GM21825 (cell line): ENCODE measurements at regions not wholly inside any gene's neighbourhood (a gene's known extent, or its start where the extent isn't known, plus 50 kb on each side); places are given as distances from the start of the nearest gene placed in this dataset.
"Not testable (repeated sequence)": the region's sequence is repeated elsewhere in the genome, so short reads cannot be mapped to it uniquely, and the experiment has no call there.

Experiments used
- ATAC-seq: cut with Tn5 transposase; IDR thresholded peaks from one replicate; pipeline ENCODE4 v1.9.1; 2021; ENCODE audit warnings: mild to moderate bottlenecking, moderate library complexity; ENCODE audit not compliant: unreplicated experiment

DNA sequence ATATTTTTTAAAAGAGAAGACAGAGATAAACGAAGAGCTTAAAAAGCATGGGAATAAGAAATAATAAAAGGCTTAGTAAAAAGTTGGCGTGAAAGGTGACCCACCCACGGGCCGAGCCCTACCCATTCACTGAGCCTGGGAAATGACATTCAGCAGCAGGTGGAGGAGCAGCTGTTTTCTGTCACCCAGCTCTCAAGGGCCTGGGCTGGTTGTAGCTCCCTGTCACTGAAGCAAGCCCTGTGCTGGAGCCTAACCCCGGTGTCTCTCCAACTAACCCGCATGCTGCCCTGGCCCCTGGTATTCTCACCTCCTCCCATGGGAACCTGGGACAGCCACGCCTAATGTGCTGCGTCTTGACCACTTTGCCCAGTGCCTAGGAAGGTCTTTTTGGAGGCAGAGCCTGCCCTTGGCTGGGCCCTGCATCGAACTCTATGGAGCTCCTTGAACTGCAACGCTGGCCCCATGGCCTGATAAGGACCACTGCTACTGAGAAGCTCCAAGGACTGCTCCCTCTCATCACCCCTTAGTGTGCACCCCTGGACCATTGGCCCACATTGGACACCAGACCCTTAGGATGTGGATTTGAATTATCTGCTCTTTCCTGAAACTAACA, 68.8 kb upstream of the IYD start:
- no peak for ATAC-seq

- ATAC-seq, result peak; percentile 84
Observed at GRCh38 chr6:150301846-150302519, 66.8 kb upstream of the IYD start.

DNA sequence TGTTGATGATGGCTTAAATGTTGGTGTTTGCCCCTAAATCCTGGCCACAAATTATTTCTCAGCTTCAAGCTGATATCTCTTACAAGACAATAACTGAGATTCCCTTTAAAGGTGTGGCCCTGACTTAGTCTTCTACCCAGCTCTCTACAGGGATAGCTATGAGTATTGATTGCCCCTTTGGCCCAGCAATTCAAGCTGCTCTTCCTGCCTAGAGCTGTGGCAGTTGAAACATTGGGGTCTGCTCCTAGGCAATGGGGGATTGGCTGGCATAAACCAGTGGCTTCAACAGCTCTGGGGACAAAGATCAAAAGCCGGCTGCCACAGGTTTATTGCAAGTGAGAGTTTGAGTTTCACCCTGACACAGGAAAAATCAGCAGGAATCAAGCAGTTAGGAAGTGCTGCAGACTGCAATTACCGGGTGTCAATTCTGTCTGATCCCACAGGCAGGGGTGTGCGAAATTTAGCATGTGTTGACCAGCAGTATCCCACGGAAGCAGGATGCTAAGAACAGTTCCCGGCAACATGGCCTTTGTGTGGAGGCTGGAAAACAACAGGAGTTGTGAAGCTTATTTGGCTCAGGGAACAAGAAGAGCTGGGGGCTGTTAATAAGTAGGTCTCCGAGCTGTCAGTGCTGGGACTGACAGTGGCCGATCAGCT, 66.2 kb upstream of the IYD start:
- ATAC-seq, result no peak

- ATAC-seq, result no peak
Observed at GRCh38 chr6:150303256-150303655, 65.6 kb upstream of the IYD start.

- no peak for ATAC-seq
Observed at GRCh38 chr6:150304429-150304828, 64.4 kb upstream of the IYD start.

- ATAC-seq, result no peak
Observed at GRCh38 chr6:150306290-150306689, 62.5 kb upstream of the IYD start.

DNA sequence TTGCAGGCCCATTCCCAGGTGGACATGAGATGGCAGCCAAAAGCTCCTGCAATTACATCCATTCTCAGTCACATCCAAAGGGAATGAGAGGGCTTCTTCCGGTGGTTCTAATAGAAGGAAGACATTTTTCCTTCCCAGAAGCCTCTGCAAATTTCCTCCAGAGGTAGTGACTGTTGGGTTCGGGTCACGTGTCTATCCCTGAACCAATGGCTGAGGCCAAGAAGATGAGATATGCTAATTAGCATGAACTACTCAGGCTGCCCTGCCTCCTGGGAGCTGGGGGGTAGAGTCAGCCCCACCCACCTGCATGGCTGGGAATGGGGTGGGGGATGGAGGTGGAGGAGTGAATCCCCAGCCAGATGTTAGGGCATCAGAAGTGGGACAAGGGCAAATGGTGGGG, 61.3 kb upstream of the IYD start:
- ATAC-seq, result no peak

- ATAC-seq, result no peak
Observed at GRCh38 chr6:150308812-150309645, 59.8 kb upstream of the IYD start.

DNA sequence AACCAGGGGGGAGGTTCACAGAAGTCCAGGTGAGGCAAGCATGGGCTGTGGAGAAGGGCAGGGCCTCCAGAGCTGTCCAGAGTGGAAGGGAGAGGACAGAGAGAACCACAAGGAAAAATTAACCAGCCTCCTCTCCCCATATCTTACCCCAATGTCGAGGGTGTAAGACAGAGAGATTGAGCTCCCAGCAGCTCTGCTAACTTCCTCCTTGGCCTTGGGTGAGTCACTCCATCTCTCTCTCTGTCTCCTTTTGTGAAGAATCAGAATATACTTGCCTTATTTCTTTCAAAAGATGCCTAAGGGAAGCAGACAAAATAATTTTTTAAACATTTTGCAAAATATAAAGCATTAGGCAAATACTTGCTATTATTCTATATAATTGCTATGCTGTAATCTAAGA, 58.3 kb upstream of the IYD start:
- no peak for ATAC-seq

DNA sequence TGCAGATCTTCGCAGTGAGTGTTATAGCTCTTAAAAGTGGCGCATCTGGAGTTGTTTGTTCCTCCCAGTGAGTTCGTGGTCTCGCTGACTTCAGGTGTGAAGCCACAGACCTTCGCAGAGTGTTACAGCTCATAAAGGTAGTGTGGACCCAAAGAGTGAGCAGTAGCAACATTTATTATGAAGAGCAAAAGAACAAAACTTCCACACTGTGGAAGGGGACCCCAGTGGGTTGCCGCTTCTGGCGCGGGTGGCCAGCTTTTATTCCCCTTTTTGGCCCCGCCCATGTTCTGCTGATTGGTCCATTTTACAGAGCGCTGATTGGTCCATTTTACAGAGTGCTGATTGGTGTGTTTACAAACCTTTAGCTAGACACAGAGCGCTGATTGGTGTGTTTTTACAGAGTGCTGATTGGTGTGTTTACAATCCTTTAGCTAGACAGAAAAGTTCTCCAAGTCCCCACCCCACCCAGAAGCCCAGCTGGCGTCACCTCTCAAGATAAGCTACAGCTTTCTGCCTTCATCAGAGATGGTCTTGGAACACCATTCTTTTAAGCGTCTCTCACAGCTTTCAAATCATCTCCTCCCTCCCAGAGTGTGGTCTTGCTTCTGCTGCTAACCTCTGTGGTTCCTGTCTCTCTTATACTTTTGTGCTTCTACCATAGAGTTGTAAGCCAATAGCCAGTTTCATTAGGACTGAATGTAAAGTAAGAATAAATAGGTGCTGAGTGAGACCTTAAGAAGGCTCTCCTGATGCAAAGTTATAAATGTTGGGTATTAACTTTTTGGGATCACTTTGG, 57.5 kb upstream of the IYD start:
- not testable (repeated sequence) for ATAC-seq

DNA sequence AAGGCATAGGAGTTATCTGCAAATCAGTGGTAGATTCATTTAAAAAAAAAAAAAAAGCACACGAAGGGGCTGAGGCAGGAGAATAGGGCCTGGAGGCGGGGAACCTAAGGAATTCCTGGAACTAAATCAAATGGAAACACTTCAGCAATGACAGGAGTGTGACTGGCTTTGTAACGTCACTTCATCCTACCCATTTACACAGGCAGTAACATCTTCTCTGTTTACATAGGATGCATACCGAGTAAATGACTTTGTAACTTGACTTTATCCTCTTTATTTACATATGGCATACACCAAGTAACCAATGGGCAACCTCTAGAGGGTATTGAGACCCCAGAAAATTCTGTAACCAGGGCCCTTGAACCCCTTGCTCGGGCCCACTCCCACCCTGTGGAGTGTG, 56.4 kb upstream of the IYD start:
- no peak for ATAC-seq

DNA sequence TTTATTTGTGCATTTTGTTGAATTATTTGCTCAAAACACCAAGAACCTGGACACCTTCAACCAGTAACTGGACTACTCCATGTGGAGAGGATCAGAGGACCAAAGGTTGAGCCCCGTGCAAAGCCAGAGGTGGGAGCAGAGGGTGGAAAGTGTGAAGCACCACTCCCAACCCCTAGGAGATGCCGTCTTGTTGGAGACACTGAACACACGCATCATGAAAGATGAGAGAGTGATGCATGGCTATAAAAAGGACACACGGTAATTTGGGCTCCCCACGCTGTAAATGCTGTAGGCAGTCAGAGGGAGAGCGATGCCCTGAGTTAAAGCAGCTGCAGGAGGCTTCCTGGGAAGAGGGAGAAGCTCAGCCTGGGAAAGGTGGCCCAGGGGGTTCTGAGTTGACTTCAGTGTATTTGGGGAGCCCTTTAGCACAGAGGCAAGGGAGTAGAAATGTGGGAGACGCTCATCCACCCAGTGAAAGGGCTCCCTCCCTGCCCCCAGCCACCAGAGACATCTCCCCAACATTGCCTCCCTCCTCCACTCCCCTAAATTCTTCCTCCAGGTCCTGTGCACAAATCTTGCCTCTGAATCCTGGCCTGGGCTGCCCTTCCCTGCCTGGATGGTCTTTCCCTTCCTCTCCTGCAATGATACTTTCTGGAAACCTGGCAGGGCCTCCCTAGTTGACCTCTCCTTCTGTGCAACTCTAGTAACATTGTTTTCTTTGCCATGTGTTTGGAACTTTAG, 55.8 kb upstream of the IYD start:
- ATAC-seq, result no peak

DNA sequence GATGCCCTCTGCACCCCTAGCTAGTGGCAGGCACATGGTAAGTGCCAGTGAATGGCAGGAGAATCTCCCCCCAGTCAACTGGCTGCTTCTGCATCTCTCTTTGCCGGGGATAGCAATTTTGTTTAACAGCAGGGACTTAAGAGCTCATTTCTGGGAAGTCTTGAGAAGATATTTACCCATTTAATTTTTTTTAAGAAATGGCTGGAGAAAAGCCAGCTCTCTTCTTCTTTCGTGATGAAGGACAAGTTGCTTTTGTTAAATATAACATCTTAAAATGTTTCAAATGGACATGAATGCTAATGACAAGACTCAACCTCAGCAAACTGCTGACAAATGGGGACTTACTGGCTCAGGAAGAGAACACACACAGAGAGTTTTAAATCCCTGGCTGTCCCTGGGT, 55.0 kb upstream of the IYD start:
- ATAC-seq, result no peak

GRCh38 chr6:150314230-150315188, 54.3 kb upstream of the IYD start:
- no peak for ATAC-seq

DNA sequence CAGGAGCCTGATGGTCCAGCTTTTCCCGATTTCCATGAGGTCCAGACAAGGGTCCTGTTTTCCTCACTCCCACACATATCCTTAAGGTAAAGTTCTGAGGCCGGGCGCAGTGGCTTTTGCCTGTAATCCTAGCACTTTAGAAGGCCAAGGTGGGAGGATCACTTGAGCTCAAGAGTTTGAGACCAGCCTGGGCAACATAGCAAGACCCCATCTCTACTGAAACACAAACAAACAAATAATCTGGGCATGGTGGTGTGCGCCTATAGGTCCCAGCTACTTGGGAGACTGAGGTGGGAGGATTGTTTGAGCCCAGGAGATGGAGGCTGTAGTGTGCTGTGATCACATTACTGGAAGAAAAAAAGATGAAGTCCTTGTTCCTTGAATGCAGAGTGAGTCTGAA, 53.2 kb upstream of the IYD start:
- no peak for ATAC-seq

GRCh38 chr6:150316936-150317335, 51.9 kb upstream of the IYD start:
- ATAC-seq, result no peak
